GM12801 (cell line): ENCODE measurements at regions not wholly inside any gene's neighbourhood (a gene's known extent, or its start where the extent isn't known, plus 50 kb on each side); places are given as distances from the start of the nearest gene placed in this dataset.

Experiments used
- TF ChIP-seq, protein P1 (sequence below): IDR thresholded peaks from one replicate; pipeline ENCODE4 v1.5.1; 2011; ENCODE audit warnings: control low read depth; ENCODE audit not compliant: insufficient read length; ENCODE audit errors: extremely low read depth

- TF ChIP-seq, protein P1, sequence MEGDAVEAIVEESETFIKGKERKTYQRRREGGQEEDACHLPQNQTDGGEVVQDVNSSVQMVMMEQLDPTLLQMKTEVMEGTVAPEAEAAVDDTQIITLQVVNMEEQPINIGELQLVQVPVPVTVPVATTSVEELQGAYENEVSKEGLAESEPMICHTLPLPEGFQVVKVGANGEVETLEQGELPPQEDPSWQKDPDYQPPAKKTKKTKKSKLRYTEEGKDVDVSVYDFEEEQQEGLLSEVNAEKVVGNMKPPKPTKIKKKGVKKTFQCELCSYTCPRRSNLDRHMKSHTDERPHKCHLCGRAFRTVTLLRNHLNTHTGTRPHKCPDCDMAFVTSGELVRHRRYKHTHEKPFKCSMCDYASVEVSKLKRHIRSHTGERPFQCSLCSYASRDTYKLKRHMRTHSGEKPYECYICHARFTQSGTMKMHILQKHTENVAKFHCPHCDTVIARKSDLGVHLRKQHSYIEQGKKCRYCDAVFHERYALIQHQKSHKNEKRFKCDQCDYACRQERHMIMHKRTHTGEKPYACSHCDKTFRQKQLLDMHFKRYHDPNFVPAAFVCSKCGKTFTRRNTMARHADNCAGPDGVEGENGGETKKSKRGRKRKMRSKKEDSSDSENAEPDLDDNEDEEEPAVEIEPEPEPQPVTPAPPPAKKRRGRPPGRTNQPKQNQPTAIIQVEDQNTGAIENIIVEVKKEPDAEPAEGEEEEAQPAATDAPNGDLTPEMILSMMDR: no peak
These were observed 167.5 kb upstream of the IGF1R start for GRCh38 chr15:98480844-98481243.

- TF ChIP-seq, protein P1: no peak
These were observed 164.7 kb upstream of the IGF1R start for GRCh38 chr15:98483575-98484130.

GRCh38 chr15:98484914-98485313 is 163.4 kb upstream of the IGF1R start:
- TF ChIP-seq, protein P1: no peak

DNA sequence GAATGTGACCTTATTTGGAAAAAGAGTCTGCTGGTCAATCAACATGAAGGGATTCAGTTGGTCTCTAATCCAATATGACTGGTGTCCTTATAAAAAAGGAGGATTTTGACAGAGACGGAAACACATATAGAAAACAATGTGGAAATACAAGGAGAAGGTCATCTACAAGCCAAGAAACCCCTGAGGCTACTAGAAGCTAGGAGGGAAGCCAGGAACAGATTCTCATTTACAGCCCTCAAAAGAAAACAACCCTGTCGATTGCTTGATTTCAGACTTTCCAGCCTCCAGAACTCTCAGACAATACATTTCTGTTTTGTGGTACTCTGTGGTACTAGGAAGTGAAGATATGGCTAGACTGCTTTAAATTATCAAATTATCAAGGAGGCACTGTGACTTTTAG is 162.9 kb upstream of the IGF1R start:
- TF ChIP-seq, protein P1: no peak

DNA sequence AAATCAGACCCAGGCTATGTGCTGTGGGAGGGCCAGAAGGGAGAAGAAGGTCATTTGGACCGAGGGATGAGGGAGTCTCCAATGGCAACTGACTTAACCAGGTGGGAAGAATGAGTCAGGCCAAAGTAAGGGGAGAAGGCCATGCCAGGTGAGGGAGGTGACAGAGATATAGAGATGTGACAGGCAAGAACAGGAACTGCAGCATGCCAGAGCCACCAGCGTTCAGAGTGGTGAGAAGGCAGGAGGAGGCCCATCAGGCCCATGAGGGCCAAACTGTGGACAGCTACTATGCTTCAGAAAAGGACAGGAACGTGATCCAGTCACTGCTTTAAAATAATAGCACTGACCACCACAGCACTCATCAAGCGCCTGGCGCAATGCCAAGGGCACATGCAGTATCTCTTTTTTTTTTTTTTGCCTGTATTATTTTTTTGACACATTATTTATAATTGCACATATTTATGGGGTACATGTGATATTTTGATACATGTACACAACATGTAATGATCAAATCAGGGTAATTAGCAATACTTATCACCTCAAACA is 154.3 kb upstream of the IGF1R start:
- TF ChIP-seq, protein P1: no peak

GRCh38 chr15:98501192-98501591 is 147.1 kb upstream of the IGF1R start:
- TF ChIP-seq, protein P1: no peak

- TF ChIP-seq, protein P1: no peak
These were observed 146.7 kb upstream of the IGF1R start for GRCh38 chr15:98501632-98502031.
